IMR-90 (cell line): ENCODE measurements at regions not wholly inside any gene's neighbourhood (a gene's known extent, or its start where the extent isn't known, plus 50 kb on each side); places are given as distances from the start of the nearest gene placed in this dataset.
"Not testable (repeated sequence)": the region's sequence is repeated elsewhere in the genome, so short reads cannot be mapped to it uniquely, and the experiment has no call there.

Experiments
- ATAC-seq: fragments of 200-7000 bp; cut with Tn5 transposase; 2 replicates; pipeline ENCODE4 v1.9.1; 2020; ENCODE audit warnings: low read depth, mild to moderate bottlenecking, moderate library complexity
- BruUV-seq: library from RNA; stranded (reverse); fragments of 400-500 nt; replicated peaks from 2 replicates; lab custom pipeline; 2021; lab: Mats Ljungman, UMichigan
- CTCF ChIA-PET: fragments of 300-600 bp; formaldehyde crosslinking; extraction: SDS; loops from one replicate; lab custom pipeline; 2021; ENCODE audit warnings: antibody characterized with exemption; lab: Yijun Ruan, JAX
- POLR2A ChIA-PET: fragments of 300-600 bp; sonication (Branson Sonifier 250); formaldehyde crosslinking; loops from one replicate; lab custom pipeline; 2022; ENCODE audit warnings: antibody characterized with exemption; ENCODE audit not compliant: unreplicated experiment; lab: Charles Lee
- DNase-seq: peaks from one replicate; pipeline ENCODE4 v3.0.0; 2013
- H2AFZ ChIP-seq: replicated peaks from 2 replicates; pipeline ENCODE3; 2013; ENCODE audit warnings: low read length, mild to moderate bottlenecking; ENCODE audit not compliant: poor library complexity
- H2AK5ac ChIP-seq: 2 replicates; pipeline ENCODE4 v1.6.1; 2013; ENCODE audit warnings: low read depth, low read length, inconsistent platforms
- H2AK9ac ChIP-seq: replicated peaks from 2 replicates; pipeline ENCODE3; 2013; ENCODE audit warnings: mild to moderate bottlenecking, low read depth, low read length, moderate library complexity; ENCODE audit not compliant: poor library complexity
- H2BK120ac ChIP-seq: 2 replicates; pipeline ENCODE4 v1.6.1; 2013; ENCODE audit warnings: low read depth, low read length, inconsistent platforms
- H2BK15ac ChIP-seq: 3 replicates; pipeline ENCODE4 v1.6.1; 2013; ENCODE audit warnings: low read depth, low read length, inconsistent platforms
- H2BK20ac ChIP-seq: 2 replicates; pipeline ENCODE4 v1.6.1; 2013; ENCODE audit warnings: low read depth, mild to moderate bottlenecking, inconsistent platforms, low read length, moderate library complexity
- H2BK5ac ChIP-seq: 2 replicates; pipeline ENCODE4 v1.6.1; 2013; ENCODE audit warnings: mild to moderate bottlenecking, low read depth, low read length, inconsistent platforms; ENCODE audit not compliant: poor library complexity, severe bottlenecking
- H3K14ac ChIP-seq: replicated peaks from 2 replicates; pipeline ENCODE4 v1.6.1; 2013; ENCODE audit warnings: low read depth, low read length, inconsistent platforms
- H3K18ac ChIP-seq: 2 replicates; pipeline ENCODE4 v1.6.1; 2013; ENCODE audit warnings: low read depth, low read length, control low read depth
- H3K23ac ChIP-seq: 2 replicates; pipeline ENCODE4 v1.6.1; 2013; ENCODE audit warnings: low read depth, low read length, inconsistent platforms
- H3K27ac ChIP-seq: 2 replicates; pipeline ENCODE4 v1.5.1; 2013; ENCODE audit warnings: mild to moderate bottlenecking, control low read depth, low read length; ENCODE audit not compliant: insufficient read depth
- H3K27me3 ChIP-seq: 2 replicates; pipeline ENCODE4 v1.6.1; 2013; ENCODE audit warnings: low read length; ENCODE audit not compliant: control insufficient read depth, insufficient read depth
- H3K36me3 ChIP-seq: 2 replicates; pipeline ENCODE4 v1.6.1; 2013; ENCODE audit warnings: low read length, mixed read lengths; ENCODE audit not compliant: control insufficient read depth, insufficient read depth
- H3K4ac ChIP-seq: 2 replicates; pipeline ENCODE4 v1.6.1; 2013; ENCODE audit warnings: low read depth, low read length, inconsistent platforms
- H3K4me1 ChIP-seq: 2 replicates; pipeline ENCODE4 v1.6.1; 2013; ENCODE audit warnings: low read length, mixed read lengths; ENCODE audit not compliant: control insufficient read depth, insufficient read depth
- H3K4me2 ChIP-seq: 2 replicates; pipeline ENCODE4 v1.6.1; 2013; ENCODE audit warnings: low read depth, mild to moderate bottlenecking, control low read depth, low read length, moderate library complexity
- H3K4me3 ChIP-seq: 2 replicates; pipeline ENCODE4 v1.5.1; 2013; ENCODE audit warnings: low read depth, mild to moderate bottlenecking, control low read depth, low read length, moderate library complexity; ENCODE audit not compliant: insufficient read depth
- H3K56ac ChIP-seq: 2 replicates; pipeline ENCODE4 v1.6.1; 2013; ENCODE audit warnings: low read length, inconsistent platforms; ENCODE audit not compliant: insufficient read depth; ENCODE audit errors: extremely low read depth
- H3K79me1 ChIP-seq, 2 experiments: 2 replicates each; pipeline ENCODE4 v1.6.1; 2013; ENCODE audit warnings: low read length in 2 of 2, inconsistent platforms in 1 of 2, low read depth in 1 of 2
- H3K9ac ChIP-seq: 2 replicates; pipeline ENCODE4 v1.6.1; 2013; ENCODE audit warnings: low read depth, low read length, control low read depth
- H3K9me1 ChIP-seq: 2 replicates; pipeline ENCODE4 v1.6.1; 2013; ENCODE audit warnings: low read length, inconsistent platforms; ENCODE audit not compliant: insufficient read depth
- H3K9me3 ChIP-seq: 2 replicates; pipeline ENCODE4 v1.6.1; 2013; ENCODE audit warnings: low read length; ENCODE audit not compliant: control insufficient read depth, insufficient read depth
- H4K20me1 ChIP-seq: 2 replicates; pipeline ENCODE4 v1.6.1; 2013; ENCODE audit warnings: low read length, inconsistent platforms; ENCODE audit not compliant: insufficient read depth
- H4K5ac ChIP-seq: 2 replicates; pipeline ENCODE4 v1.6.1; 2013; ENCODE audit warnings: mild to moderate bottlenecking, low read depth, low read length, control low read depth
- H4K8ac ChIP-seq, 2 experiments: 2 replicates each; pipeline ENCODE4 v1.6.1; 2013; ENCODE audit warnings: low read depth in 2 of 2, low read length in 2 of 2, control low read depth in 1 of 2, inconsistent platforms in 1 of 2
- H4K91ac ChIP-seq: 2 replicates; pipeline ENCODE4 v1.6.1; 2013; ENCODE audit warnings: low read depth, low read length, inconsistent platforms; ENCODE audit not compliant: insufficient read depth
- WGBS, 2 experiments: methylation state at CpG; one replicate each; pipeline versions ENCODE4 v1.1.5 to v1.1.7; 2013; ENCODE audit warnings: missing lambda C conversion rate in 2 of 2; ENCODE audit not compliant: insufficient read length in 1 of 2; ENCODE audit errors: extremely low coverage in 2 of 2; 5-methylcytosine and 5-hydroxymethylcytosine counted together
- dilution Hi-C: fragments of 300-500 bp; cut with HindIII; formaldehyde crosslinking; loops from one replicate; pipeline ENCODE4 v1.14.3; 2018; ENCODE audit warnings: low sequenced_read_pairs; ENCODE audit not compliant: unreplicated experiment
- in situ Hi-C: fragments of 300-500 bp; cut with MboI; formaldehyde crosslinking; loops from 3 replicates; pipeline ENCODE4 v1.14.3; 2019; ENCODE audit warnings: low sequenced_read_pairs, inconsistent platforms, mixed read lengths
- intact Hi-C: fragments of 100-400 bp; cut with micrococcal nuclease; formaldehyde crosslinking; loops from 2 replicates; pipeline ENCODE4 v1.10.0; 2022

GRCh38 chr6:114928731-114929130 is 585.9 kb upstream of the HS3ST5 start:
- H3K18ac ChIP-seq, H2BK120ac ChIP-seq, H3K27ac ChIP-seq, H4K8ac ChIP-seq, H3K4me2 ChIP-seq, in situ Hi-C loops, POLR2A ChIA-PET, H3K79me1 ChIP-seq, DNase-seq, H3K4me1 ChIP-seq, H2AK9ac ChIP-seq, H3K9me3 ChIP-seq, dilution Hi-C loops, H2AFZ ChIP-seq, H4K91ac ChIP-seq, H3K36me3 ChIP-seq, H4K5ac ChIP-seq, intact Hi-C loops, H3K4ac ChIP-seq, H2BK5ac ChIP-seq, H3K9me1 ChIP-seq, H2AK5ac ChIP-seq, H3K14ac ChIP-seq, H4K20me1 ChIP-seq, H3K4me3 ChIP-seq, H2BK20ac ChIP-seq, H3K27me3 ChIP-seq, H2BK15ac ChIP-seq, H3K56ac ChIP-seq, H3K9ac ChIP-seq, BruUV-seq, ATAC-seq, H3K23ac ChIP-seq: not testable (repeated sequence)
- no CpG with 5 or more reads among the region's 8 CpGs for WGBS, 2 experiments
- CTCF ChIA-PET = interaction anchor here (0.6 kb wide), 1 partner anchor 566 kb away, joined by 3 read pairs; no protein-coding TSS in a partner anchor
